T1000 (cell line): ENCODE measurements at regions not wholly inside any gene's neighbourhood (a gene's known extent, or its start where the extent isn't known, plus 50 kb on each side); places are given as distances from the start of the nearest gene placed in this dataset.
"Not testable (repeated sequence)": the region's sequence is repeated elsewhere in the genome, so short reads cannot be mapped to it uniquely, and the experiment has no call there.

Source experiments
- DNase-seq: peaks from one replicate; lab custom pipeline; 2025; ENCODE audit warnings: mixed read lengths; lab: John Stamatoyannopoulos, UW

GRCh38 chr5:87138091-87138805 is 129.4 kb upstream of the RASA1 start:
- DNase-seq, result no peak

DNA sequence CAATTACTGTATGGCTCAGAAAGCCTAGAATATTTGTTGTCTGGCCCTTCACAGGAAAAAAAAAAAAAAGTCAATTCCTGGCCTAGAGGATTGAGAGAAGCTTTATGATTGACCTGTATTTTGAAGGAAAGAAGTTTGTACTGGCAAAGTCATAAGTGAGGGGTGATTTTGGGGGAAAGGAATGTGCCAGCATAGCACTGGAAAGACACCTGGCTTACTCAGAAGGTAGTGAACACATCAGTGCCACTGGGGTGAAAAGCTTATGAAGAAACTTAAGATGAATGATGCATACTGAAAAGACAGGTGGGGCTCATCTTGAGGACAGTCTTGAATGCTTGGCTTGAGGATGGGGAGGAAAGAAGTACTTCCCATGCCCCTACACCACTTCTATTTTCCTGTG is 127.9 kb upstream of the RASA1 start:
- no peak for DNase-seq

GRCh38 chr5:87141544-87141943 is 126.1 kb upstream of the RASA1 start:
- no peak for DNase-seq

DNA sequence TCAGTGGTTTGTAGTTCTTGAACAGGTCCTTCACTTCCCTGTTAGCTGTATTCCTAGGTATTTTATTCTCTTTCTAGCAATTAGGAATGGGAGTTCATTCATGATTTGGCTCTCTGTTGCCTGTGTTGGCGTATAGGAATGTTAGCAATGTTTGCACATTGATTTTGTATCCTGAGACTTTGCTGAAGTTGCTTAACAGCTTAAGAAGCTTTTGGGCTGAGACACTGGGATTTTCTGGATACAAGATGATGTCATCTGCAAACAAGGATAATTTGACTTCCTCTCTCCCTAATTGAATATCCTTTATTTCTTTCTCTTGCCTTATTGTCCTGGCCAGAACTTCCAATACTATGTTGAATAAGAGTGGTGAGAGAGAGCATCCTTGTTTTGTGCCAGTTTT is 121.8 kb upstream of the RASA1 start:
- DNase-seq, result not testable (repeated sequence)

DNA sequence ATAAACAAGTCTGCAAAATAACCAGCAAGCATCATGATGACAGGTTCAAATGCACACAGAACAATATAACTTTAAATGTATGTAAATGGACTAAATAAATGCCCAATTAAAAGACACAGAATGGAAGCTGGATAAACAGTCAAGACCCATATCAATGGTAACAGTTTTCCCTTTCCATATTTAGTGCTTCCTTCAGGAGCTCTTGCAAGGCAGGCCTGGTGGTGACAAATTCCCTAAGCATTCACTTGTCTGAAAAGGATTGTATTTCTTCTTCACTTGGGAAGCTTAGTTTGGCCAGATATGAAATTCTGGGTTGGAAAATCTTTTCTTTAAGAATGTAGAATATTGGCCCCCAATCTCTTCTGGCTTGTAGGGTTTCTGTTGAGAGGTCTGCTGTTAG is 120.2 kb upstream of the RASA1 start:
- no peak for DNase-seq

DNA sequence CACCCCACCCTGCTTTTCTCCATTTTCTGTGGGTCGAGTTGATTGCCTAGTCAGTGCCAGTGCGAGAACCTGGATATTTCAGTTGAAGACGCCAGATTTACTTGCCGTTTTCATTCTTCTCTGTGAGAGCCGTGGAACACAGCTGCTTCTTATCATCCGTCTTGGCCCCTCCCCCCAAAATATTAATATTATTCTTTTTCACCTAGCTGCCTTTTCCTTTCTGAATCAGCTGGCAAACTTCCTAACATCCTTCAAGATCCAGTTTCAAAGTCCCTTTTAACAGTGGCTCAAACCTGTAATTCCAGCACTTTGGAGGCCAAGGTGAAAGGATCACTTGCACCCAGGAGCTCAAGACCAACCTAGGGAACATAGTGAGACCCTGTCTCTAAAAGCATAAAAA is 117.1 kb upstream of the RASA1 start:
- DNase-seq, result no peak

DNA sequence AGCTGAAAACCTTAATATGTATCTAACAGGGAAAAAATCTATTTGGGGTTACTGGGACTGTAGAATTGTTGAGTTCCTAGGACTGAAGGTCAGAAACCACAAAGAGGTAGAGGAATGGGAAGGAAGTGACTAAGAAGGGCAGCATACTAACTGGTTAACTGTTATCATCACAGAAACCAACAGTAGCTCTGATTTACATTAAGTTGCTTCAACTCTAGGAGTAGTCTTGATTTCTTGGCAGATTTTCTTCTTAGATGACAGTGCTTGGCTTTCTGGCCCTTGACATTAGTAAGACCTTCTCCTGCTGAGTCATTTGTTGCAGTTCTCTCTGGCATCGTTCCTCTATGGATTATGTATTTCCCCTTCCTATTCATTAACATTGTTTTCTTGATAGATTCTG is 116.1 kb upstream of the RASA1 start:
- no peak for DNase-seq

DNA sequence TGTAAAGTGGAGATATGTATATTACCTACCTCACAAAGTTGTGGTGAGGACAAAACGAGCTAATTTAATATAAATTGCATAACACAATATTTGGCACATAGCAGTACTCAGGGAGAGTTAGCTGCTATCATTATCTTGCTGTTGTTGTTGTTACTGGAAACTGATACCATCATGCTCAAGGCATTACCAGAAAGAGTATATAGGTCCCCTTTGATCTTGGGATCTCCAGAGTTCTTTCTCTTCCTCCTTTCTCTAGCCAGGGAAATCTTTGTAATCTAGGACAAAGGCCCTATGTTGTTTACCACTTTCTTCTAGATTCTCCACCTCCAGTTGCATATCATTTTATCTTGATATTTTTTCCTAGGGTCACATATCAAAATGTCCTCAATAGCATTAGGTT is 114.8 kb upstream of the RASA1 start:
- no peak for DNase-seq

GRCh38 chr5:87154191-87154590 is 113.5 kb upstream of the RASA1 start:
- DNase-seq, result no peak

GRCh38 chr5:87155106-87155505 is 112.6 kb upstream of the RASA1 start:
- DNase-seq, result no peak

GRCh38 chr5:87156631-87157030 is 111.1 kb upstream of the RASA1 start:
- DNase-seq, result no peak

GRCh38 chr5:87164409-87164808 is 103.3 kb upstream of the RASA1 start:
- DNase-seq, result no peak

- no peak for DNase-seq
Observed at GRCh38 chr5:87169300-87169991, 98.2 kb upstream of the RASA1 start.

DNA sequence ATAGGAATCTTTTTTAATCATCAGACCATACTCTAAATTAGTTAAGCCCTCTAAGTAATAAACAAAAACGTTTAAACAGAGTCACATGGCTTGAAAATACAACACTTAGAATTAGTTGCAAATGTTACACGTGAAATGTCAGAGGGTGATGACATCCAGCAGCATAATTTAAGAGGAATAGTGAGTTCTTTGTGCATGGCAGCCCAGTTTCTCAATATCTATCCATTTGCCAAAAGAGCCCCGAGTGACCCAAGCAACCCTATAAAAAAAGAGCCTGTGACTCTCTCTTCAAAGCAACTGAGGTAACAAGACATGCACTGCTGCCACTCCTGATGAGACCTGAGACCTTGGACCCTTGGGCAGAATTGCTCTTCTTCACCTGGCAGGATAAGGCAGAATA is 96.9 kb upstream of the RASA1 start:
- DNase-seq, result no peak

DNA sequence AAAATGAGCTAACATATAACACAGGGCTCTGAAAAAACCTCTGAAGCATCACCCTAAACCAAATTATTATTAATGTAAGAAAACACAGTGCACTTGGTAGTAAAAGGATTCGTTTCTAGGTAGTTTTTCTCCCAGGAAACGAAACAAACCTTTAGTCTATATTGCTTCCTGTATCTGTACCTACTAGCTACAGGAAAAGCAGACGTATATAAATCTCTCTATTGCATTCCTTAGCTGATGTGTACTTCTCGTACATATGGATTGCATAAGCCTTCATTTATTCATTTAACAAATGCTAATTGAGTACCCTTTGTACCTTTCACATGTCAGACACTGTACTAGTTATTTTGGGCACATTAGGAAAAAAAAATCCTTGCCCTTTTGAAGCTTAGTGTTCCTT is 85.0 kb upstream of the RASA1 start:
- DNase-seq, result no peak

DNA sequence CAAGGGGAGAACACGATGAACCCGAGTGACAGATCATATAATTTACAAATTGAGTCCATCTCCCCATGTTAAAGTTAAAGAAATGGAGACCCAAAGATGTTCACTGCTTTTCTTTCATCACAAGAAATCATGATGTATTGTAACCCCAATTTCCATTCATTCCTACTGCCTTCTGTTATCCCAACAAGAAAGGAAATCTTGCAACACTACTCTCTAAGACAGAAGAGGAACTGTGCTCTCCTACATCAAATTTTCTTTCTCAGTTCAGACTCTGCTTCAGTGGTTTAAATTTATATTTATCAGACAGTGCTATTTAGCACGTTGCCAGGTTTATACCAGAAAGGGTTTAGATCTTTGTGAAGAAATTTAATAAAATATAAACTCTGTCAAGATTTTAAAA is 83.8 kb upstream of the RASA1 start:
- DNase-seq, result no peak

GRCh38 chr5:87184605-87185004 is 83.1 kb upstream of the RASA1 start:
- DNase-seq, result no peak

DNA sequence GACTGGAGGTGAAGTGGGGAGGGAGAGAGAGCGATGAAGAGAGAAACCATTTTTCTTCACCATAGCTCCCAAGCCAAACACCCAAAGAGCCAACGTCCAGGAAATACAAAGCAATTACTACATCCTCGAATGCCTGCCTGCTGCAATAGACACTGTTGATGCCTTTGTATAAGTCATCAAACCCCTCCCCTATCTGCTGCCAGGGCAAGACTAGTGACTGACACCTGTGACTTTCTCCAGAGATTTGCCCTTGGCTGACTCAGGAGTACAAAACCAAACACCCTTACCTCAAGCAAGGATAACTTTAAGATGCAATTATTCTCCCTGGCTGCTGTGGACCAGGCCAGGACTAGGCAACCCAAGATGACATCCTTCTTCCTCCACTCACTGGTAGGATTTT is 81.8 kb upstream of the RASA1 start:
- DNase-seq, result no peak

GRCh38 chr5:87188391-87188790 is 79.3 kb upstream of the RASA1 start:
- no peak for DNase-seq

- DNase-seq, result no peak
Observed at GRCh38 chr5:87190041-87190440, 77.6 kb upstream of the RASA1 start.

GRCh38 chr5:87190687-87191086 is 77.0 kb upstream of the RASA1 start:
- DNase-seq, result no peak

DNA sequence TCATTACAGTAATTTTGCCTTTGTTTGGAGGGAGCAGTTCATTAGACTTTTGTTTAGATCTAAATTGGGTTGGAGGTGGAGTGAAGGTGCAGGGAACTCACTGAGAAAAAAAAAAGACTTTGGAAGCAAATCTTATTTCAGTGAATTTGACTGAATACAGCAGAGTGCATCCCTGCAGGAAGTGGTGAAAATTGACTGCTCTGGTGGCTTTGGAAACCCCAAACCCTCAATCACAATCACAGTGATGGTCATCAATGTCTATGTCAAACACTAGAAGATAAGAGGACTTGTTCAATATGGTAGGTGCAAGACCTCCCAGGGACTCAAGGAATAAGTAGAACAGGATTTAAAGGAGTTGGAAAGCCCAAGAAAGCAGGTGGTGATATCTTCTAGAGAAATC is 76.0 kb upstream of the RASA1 start:
- DNase-seq, result no peak

DNA sequence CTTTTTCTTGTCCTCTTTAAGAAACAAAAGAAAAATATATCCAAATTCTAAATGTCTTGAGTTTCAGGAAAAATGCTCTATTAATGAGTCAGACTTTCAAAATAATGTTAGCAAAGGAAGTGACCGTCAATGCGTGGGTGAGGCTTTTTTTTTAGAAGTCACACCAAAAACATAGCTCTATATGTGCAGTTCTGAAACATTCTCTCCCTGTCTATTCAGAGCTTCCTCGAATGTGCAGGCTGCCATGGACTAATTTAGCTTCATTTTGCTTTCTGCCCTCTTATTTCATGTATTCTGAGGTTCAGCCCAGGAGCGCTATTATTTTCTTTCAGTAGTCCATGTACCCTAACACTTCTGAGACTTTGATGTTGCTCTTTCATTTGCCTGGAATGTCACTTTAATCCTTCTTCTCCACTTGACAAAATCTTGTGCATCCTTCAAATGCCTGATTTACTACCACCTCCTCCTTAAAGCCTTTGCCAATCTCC is 72.5 kb upstream of the RASA1 start:
- DNase-seq, result no peak

DNA sequence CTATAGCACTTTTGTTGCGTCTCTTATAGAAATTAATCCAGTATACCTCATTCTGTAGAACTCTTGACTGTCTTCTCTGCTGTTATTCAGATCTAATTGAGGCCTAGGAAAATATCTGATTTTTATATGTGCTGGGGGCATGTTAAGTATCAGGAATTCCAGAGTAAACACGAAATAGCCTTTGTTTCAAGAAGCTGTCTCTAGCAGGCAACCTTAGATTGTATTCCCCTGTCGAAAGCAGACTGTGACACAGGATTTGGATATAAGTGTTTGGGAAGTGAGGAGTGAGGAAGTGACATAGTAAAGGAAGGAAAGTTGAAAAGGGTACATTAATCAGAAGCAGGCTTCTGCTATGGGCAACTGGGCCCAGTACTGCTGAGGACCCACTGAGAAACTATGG is 72.1 kb upstream of the RASA1 start:
- no peak for DNase-seq
